ENCODE measurements at regions not wholly inside any gene's neighbourhood (a gene's known extent, or its start where the extent isn't known, plus 50 kb on each side); places are given as distances from the start of the nearest gene placed in this dataset.

DNA sequence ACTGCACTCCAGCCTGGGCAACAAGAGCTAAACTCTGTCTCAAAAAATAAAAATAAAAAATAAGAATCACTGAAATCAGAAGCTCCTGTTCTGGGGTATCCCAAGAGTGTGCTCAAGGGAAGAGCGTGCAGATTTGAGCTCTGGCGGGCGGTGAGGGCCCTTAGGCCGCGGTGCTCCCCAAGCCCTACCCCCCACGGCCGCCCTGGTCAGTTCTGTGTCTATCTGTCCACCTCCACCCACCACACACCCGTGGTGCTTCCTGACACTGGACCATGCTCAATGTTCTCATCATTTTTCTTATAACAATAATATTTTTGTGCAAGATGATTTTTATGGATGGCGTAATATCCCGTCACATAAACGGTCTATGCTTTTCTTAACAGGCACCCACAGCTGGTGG is 71.1 kb downstream of the RTL6 start:
- H3K27ac ChIP-seq, result no peak overlapping the region
- ChIA-PET POLR2A (no interaction called here), CTCF (interaction anchor here (0.9 kb wide), 1 partner anchor 434 kb away, joined by 3 read pairs; no protein-coding TSS in a partner anchor)
- no peak for FAIRE-seq
- H3K4me3 ChIP-seq, result no peak overlapping the region
- no peak for DNase-seq (ENCODE audit: low read depth in 1 of 2, low spot score in 1 of 2)
- H3K4me2 ChIP-seq, result no peak overlapping the region
- 65% methylated on average over 11 of the region's 11 CpGs for WGBS (ENCODE audit: missing lambda C conversion rate)
- no peak for TF ChIP-seq CHD4 (IDR thresholded peaks at IDR 0.05; ENCODE audit: borderline replicate concordance)
- TF ChIP-seq, protein P1, sequence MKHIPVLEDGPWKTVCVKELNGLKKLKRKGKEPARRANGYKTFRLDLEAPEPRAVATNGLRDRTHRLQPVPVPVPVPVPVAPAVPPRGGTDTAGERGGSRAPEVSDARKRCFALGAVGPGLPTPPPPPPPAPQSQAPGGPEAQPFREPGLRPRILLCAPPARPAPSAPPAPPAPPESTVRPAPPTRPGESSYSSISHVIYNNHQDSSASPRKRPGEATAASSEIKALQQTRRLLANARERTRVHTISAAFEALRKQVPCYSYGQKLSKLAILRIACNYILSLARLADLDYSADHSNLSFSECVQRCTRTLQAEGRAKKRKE (CRISPR knock-in tag; IDR thresholded peaks at IDR 0.05; ENCODE audit: low read depth), result no peak
- TF ChIP-seq, protein P2, sequence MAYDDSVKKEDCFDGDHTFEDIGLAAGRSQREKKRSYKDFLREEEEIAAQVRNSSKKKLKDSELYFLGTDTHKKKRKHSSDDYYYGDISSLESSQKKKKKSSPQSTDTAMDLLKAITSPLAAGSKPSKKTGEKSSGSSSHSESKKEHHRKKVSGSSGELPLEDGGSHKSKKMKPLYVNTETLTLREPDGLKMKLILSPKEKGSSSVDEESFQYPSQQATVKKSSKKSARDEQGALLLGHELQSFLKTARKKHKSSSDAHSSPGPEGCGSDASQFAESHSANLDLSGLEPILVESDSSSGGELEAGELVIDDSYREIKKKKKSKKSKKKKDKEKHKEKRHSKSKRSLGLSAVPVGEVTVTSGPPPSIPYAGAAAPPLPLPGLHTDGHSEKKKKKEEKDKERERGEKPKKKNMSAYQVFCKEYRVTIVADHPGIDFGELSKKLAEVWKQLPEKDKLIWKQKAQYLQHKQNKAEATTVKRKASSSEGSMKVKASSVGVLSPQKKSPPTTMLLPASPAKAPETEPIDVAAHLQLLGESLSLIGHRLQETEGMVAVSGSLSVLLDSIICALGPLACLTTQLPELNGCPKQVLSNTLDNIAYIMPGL (CRISPR knock-in tag; IDR thresholded peaks at IDR 0.05; ENCODE audit: borderline replicate concordance), result no peak
- TF ChIP-seq, protein P3, sequence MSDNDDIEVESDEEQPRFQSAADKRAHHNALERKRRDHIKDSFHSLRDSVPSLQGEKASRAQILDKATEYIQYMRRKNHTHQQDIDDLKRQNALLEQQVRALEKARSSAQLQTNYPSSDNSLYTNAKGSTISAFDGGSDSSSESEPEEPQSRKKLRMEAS (IDR thresholded peaks at IDR 0.05), result no peak
- no peaks in the 10 kb centered on the region for H3K9me3 ChIP-seq
- no peaks in the 10 kb centered on the region for H3K4me1 ChIP-seq
- ATAC-seq, result no peak

DNA sequence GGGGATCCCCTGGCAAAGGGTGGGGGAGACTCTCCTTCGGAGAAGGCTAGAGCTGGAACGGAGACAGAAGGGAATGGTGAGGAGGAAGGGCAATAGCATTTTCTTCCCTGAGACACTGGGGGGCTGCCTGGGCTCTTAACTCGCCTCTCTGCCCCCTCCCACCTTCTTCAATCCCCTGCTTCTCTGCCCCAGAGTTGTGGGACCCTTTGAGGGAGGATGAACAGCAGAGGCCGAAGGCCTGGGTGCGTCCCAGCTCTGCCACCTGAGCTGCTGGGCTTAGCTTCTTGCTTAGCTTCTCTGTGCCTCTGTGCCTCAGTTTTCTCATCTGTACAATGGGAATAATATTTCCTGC is 72.4 kb downstream of the RTL6 start:
- no peak overlapping the region for H3K27ac ChIP-seq
- no peaks in the 10 kb centered on the region for H3K9me3 ChIP-seq
- TF ChIP-seq, protein P4, sequence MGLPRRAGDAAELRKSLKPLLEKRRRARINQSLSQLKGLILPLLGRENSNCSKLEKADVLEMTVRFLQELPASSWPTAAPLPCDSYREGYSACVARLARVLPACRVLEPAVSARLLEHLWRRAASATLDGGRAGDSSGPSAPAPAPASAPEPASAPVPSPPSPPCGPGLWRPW (IDR thresholded peaks at IDR 0.05), result no peak
- TF ChIP-seq, protein P5, sequence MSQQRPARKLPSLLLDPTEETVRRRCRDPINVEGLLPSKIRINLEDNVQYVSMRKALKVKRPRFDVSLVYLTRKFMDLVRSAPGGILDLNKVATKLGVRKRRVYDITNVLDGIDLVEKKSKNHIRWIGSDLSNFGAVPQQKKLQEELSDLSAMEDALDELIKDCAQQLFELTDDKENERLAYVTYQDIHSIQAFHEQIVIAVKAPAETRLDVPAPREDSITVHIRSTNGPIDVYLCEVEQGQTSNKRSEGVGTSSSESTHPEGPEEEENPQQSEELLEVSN (IDR thresholded peaks at IDR 0.05; ENCODE audit: borderline replicate concordance, low read depth), result no peak
- TF ChIP-seq EHF (CRISPR knock-in tag; IDR thresholded peaks at IDR 0.05) (no peak), ZSCAN20 (CRISPR knock-in tag; IDR thresholded peaks at IDR 0.05) (no peak), RFX5 (IDR thresholded peaks at IDR 0.05) (no peak), KDM5A (IDR thresholded peaks at IDR 0.05) (no peak), RAD21 (conservative IDR thresholded peaks at IDR 0.05 in 1 of 2, IDR thresholded peaks at IDR 0.05 in 1 of 2) (no peak), HOXB5 (CRISPR knock-in tag; IDR thresholded peaks at IDR 0.05) (no peak), HOXB13 (CRISPR knock-in tag; IDR thresholded peaks at IDR 0.05; ENCODE audit: low read depth) (no peak), ESRRA (IDR thresholded peaks at IDR 0.05; ENCODE audit: borderline replicate concordance, low read length) (no peak), HOXA7 (CRISPR knock-in tag; IDR thresholded peaks at IDR 0.05) (no peak), TP53 (CRISPR knock-in tag; IDR thresholded peaks at IDR 0.05) (no peak), NFE2L2 (conservative IDR thresholded peaks at IDR 0.05; ENCODE audit: low read length) (no peak), JUN (IDR thresholded peaks at IDR 0.05) (no peak), ZFP36 (IDR thresholded peaks at IDR 0.05; ENCODE audit: borderline replicate concordance, partially characterized antibody) (no peak), NPAS2 (CRISPR knock-in tag; IDR thresholded peaks at IDR 0.05; ENCODE audit: borderline replicate concordance) (no peak)
- TF ChIP-seq, protein P6, sequence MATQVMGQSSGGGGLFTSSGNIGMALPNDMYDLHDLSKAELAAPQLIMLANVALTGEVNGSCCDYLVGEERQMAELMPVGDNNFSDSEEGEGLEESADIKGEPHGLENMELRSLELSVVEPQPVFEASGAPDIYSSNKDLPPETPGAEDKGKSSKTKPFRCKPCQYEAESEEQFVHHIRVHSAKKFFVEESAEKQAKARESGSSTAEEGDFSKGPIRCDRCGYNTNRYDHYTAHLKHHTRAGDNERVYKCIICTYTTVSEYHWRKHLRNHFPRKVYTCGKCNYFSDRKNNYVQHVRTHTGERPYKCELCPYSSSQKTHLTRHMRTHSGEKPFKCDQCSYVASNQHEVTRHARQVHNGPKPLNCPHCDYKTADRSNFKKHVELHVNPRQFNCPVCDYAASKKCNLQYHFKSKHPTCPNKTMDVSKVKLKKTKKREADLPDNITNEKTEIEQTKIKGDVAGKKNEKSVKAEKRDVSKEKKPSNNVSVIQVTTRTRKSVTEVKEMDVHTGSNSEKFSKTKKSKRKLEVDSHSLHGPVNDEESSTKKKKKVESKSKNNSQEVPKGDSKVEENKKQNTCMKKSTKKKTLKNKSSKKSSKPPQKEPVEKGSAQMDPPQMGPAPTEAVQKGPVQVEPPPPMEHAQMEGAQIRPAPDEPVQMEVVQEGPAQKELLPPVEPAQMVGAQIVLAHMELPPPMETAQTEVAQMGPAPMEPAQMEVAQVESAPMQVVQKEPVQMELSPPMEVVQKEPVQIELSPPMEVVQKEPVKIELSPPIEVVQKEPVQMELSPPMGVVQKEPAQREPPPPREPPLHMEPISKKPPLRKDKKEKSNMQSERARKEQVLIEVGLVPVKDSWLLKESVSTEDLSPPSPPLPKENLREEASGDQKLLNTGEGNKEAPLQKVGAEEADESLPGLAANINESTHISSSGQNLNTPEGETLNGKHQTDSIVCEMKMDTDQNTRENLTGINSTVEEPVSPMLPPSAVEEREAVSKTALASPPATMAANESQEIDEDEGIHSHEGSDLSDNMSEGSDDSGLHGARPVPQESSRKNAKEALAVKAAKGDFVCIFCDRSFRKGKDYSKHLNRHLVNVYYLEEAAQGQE (IDR thresholded peaks at IDR 0.05), result no peak
- TF ChIP-seq, protein P7, sequence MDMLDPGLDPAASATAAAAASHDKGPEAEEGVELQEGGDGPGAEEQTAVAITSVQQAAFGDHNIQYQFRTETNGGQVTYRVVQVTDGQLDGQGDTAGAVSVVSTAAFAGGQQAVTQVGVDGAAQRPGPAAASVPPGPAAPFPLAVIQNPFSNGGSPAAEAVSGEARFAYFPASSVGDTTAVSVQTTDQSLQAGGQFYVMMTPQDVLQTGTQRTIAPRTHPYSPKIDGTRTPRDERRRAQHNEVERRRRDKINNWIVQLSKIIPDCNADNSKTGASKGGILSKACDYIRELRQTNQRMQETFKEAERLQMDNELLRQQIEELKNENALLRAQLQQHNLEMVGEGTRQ (IDR thresholded peaks at IDR 0.05), result no peak
- ATAC-seq (no peak), DNase-seq (ENCODE audit: low read depth in 1 of 2, low spot score in 1 of 2) (no peak), FAIRE-seq (no peak)
- no peaks in the 10 kb centered on the region for H3K4me1 ChIP-seq
- POLR2A ChIA-PET, result no interaction called here
- CTCF ChIA-PET, result no interaction called here
- WGBS (ENCODE audit: missing lambda C conversion rate), result 65% methylated on average over 5 of the region's 5 CpGs
- no peak overlapping the region for H3K4me3 ChIP-seq
- no peak overlapping the region for H3K4me2 ChIP-seq
